ENCODE measurements at regions not wholly inside any gene's neighbourhood (a gene's known extent, or its start where the extent isn't known, plus 50 kb on each side); places are given as distances from the start of the nearest gene placed in this dataset.
"Not testable (repeated sequence)": the region's sequence is repeated elsewhere in the genome, so short reads cannot be mapped to it uniquely, and the experiment has no call there.

DNA sequence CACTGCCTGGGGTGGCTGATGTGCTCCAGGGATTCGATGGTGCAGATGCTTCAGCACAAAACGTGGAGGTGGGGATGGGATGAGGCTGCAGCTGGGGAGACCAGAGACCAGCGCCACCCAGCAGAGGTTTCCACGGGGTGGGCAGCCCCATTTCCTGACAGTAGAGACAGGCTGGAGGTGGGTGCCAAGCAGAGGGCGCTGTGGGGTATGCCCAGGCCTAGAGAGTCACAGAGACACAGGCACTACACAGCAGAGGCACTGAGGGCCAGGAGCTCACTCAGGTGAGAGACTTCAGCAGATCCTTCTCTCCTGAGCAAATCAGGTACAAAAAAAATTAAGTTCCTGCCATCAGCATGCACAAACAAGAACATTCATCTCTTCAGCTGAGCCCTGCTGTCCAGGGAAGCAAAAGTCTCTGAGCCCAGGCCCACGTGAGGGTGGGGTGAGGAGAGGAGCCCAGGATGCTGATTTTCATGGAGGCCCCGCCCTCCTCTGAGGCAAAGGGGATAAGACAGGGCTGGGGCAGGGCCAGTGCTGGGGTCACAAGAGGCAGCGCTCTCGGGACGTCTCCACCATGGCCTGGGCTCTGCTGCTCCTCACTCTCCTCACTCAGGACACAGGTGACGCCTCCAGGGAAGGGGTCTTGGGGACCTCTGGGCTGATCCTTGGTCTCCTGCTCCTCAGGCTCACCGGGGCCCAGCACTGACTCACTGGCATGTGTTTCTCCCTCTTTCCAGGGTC, 53.1 kb downstream of the GGTLC2 start:
- DNase-seq = no peak

DNA sequence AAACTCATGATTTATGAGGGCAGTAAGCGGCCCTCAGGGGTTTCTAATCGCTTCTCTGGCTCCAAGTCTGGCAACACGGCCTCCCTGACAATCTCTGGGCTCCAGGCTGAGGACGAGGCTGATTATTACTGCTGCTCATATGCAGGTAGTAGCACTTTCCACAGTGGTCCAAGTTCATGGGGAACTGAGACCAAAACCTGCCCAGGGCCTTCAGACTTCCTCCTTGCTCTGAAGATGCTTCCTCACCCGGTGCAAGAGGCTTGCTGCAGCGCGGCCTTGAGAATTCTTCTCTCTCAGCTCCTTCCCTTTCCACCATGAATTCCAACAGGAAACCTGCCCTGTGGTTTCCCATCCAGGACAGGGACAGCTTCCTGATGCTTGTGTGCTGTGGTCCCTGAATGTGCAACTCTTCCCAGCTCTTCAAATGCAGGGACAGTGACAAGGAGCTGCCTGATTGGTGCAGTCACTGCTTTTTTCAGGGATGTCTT, 53.9 kb downstream of the GGTLC2 start:
- no peak for DNase-seq

DNA sequence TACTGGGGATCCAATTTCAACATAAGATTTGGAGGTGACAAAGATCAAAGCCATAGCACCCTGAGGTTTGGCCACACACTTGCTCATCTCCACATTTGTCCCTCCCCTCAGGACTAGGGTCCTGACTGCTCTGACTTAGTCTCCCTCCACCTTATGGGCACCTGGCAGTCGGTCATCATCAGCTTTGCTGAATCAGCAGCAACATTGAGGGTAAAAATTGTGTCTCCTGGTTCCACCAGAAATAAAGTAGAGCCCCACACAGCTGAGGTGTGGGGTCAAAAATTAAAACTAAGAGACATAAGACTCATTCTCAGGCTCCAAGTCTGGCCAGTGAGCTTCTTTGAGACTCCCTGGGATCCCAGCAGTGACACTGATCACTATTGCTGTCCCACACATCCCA, 56.2 kb downstream of the GGTLC2 start:
- DNase-seq = no peak

DNA sequence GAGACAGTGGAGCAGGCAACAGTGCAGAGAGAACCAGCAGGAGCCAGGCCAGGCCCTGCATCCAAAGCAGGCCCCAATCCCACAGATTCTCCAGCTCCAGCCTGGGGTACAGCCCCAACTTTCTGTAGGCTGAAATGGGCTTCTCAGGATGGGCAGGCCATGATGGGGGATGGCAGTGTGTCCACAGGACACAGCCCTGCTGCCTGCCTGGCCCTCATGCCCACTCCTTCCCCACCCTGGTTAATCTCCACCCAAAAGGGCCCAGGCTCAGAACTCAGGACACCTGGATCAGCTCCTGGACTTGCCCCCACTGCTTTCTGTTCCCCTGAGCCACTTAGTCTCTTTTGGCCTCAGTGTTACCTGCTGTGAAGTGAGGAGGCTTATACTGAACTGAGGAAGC, 57.1 kb downstream of the GGTLC2 start:
- not testable (repeated sequence) for DNase-seq

DNA sequence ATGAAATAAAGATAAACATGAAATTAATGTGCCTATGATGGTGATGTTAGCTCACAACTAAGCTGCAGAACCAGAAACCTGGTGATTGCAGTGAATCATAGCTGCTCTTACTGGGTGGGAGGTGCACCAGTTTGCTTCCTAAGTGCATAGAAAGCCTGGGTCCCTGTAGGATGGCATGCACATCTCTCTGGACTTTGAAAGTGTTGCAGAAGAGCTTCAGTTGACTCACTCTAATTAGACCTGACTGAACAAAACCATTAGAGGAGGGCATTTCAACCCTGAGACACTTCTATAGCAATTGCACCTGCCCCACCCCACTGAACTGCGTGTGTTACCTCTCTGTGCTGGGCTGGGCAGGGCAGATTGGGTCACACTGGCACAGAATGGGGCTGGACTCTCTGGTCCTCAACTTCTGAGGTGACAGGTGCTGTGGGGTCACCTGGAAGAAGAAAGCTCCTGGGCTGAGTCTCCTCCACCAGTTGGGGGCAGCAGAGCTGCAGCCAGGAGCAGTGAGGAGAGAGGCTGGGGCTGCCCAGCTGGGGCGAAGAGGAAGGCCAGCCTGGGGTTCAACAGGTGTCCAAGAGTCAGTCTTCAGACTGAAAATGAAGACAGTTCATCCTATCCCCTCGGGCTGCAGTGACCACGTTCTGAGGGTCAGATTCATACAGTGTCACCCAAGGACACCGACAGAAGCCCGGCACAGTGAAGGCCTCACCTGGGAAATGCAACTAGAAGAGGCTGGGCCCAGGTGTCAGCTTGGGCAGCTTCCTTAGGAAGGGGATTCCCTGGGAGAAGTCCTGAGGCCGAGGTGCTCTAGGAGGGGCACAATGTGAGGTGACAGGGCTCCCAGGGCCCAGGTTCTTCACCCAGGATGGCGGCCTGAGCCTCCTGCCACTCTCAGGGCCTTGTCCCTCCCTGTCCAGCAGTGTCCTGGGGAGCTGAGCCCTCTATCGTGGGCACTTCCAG, 58.1 kb downstream of the GGTLC2 start:
- DNase-seq = no peak

DNA sequence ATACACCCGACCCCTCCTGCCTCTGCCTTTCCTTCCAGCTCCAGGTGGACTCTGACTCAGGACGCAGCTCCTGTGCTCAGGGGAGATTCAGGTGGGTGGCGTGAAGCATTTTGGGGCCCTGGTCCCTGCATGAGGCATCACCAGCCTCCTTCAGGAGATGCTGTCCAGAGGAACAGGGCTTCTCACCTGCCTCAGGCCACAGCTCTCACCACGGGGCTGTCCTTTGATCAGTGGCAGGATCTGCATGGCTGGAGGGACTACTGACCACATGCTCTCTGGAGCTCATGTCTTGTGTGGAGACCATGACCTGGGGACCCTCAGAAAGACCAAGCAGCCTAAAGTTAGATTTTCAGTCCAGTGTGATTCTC, 58.8 kb downstream of the GGTLC2 start:
- no peak for DNase-seq

DNA sequence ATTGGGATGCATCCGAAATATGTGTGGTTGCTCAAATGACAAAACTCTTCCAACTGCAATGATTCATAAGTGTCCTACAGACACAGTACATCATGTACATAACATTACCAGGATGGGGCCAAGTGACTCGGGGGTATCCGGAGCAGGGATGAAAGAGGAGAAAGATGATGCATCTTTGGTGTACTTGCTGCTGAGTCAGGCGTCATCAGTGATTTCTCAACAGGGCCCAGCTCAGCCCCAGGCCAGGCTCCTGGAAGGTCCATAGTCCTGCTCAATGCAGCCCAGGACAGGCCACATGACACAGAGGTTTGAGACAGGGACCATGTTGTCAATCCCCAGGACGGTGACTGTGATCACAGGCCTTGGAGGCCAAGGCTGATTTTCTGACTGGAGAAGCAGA, 59.3 kb downstream of the GGTLC2 start:
- no peak for DNase-seq

DNA sequence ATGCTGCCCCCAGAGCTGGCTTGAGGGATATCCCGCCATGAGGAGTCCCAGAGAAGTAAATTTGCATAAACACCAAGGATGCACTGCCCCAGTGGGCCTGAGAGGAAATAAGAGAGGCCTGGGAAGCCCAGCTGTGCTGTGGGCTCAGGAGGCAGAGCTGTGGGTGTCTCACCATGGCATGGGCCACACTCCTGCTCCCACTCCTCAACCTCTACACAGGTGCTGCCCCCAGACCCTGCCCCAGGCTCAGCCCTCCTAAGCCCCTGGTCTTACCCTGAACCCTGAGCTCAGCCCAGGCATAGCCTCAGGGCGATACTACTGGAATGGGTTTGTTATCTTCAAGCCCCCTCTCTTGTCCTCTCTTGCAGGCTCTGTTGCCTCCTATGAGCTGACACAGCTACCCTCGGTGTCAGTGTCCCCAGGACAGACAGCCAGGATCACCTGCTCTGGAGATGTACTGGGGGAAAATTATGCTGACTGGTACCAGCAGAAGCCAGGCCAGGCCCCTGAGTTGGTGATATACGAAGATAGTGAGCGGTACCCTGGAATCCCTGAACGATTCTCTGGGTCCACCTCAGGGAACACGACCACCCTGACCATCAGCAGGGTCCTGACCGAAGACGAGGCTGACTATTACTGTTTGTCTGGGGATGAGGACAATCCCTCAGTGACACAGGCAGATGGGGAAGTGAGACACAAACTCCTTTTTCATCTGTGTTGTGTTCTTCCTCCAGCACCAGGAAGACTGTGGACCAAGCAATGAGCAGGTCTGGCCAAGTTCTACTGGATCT, 59.9 kb downstream of the GGTLC2 start:
- no peak for DNase-seq

DNA sequence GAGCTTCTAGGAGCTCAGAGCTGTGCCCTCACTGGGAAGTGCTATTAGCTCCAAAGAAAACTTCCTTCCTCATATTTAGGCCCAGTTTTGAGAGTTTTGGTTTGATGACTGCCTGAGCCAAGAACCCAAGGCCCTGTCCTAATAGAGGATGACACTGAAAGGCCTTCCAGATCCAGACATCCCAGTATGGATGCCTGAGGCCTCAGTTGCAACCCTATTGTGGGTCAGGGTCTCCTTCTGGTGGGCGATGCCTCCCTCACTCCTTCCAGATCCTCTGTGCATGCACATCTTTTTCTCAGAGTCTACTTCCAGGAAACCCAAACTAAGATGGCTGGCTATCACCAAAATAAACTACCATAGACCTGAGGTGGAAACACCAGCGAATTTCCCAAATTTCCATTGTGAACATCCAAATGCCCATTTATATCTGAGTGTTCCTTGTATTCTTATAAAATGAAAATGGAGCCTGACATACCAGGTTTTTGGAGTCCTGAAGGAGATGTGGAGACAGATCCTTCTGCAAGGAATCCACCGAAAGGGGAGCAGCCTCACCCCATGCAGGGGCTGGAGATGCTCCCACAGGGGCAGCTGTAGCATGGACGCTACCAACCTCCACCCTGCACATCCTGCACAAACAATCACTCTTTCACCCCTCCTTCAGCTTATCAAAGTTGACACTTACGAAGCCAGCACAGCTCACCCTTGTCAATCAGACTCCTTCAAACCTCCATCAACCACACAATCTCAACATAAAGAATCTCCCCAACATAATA, 61.1 kb downstream of the GGTLC2 start:
- no peak for DNase-seq

DNA sequence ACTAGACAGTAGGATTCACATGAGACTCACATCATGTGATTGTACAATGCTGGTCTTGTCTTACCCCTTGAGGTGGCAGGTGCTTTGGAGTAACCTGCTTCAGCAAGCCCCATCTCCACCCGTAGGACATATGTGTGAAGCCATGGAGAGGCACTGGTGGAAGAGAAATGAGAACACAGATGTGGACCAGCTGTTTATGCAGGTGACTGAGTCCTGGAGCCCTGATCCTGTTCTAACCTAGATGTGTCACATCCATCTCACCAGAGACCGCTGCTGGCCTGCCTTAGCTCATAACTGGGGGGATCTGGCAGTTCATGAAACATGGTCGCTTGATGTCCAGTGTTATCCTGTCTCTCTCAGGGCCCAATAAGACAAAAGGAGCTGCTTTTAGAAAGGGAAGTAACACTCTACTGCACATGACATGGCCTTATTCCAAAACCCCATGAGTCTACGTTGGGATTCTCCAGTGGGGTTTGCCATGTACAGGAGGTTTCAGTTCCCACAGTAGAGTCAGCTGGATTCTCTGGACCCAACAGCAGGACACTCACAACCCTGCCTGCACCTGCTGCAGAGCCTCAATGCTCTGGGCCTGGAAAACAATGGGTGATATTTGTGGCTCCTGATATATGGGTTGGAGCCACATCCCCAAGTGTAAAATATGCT, 62.0 kb downstream of the GGTLC2 start:
- no peak for DNase-seq

DNA sequence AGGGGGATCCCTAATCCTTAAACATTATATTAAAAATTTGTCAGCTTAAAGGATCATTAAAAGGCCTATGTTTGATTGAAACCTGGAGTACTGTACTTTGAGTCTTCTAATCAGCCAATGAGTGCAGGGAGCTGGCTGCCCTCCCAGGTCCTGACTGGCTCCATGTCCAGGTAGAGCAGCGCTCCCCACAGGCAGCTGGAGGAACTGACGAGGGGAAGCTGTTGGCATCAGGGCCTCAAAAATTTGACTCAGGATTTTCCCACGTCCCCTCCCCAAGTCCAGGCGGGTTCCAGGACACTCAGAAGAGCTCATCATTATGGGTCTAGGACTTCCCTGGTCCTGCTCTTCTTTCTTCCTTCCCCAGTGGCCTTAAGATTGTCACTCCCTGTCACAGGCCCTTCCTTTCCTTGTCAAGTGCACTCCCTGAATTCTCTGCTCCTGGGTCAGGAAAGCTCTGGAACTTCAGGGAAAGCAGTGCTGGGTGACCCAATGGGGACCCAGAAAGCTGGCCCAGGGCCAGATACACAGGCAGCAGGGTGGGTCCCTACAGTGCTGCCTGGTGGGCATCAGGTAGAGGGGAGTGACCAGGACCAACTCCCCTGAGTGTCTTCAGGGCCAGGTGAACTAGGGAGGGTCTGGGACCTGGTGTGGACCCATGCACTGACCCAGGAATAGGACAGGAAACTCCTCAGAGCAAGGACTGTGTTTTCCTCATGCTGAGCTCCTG, 65.5 kb downstream of the GGTLC2 start:
- DNase-seq = no peak

DNA sequence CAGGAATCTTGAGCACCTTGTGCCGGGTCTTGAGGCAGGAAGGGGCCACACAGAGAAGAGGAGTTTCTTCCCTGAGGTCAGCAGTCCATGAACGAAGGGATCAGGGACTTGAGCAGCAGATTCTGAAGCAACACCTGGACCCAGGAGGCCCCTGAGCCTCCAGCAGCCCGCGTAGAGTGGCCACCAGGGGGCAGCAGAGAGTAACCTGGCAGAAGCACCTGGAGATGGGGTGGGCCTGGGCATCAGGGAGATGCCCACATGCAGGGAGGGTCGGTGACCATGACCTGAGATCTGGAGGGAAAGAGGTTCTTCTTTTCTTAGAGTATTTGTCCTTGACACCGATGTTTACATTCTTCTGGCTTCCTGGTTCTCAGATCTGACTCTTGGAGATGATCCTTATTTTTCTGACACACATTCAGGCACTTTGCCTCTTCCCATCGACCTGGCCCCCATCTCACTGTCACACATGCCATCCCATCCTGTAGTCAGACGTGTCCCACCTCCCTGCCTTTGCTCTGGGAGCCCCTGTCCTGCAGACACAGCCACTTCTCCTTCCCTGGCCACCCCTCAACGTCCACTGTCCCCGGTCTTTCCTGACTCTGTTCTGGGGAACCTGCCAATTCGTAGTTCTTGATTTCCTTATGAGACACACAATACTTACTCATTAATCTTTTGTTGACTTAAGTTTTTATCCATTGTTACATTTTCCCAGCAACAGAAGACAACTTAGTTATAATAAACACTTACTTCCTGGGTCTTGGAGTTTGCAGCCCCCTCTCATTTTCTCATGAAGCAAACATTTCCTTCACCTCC, 66.5 kb downstream of the GGTLC2 start:
- peak; percentile 28 for DNase-seq

DNA sequence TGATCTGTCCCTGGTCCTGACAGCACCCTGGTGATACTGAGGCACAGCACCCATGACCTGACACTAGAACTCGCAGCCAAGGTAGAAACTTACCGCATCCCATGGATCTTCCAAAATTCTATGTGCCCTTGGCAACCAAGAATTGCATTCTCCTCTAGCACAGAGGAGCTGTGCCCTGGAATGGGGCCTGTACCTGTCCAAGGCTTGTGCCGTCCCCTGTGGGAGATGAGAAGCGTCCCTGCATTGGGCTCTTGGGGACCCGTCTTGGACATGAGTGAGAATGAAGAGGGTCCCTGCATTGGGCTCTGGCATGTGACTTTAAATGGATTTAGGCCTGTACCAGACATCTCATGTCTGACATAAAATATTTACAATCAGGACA, 67.1 kb downstream of the GGTLC2 start:
- no peak for DNase-seq

DNA sequence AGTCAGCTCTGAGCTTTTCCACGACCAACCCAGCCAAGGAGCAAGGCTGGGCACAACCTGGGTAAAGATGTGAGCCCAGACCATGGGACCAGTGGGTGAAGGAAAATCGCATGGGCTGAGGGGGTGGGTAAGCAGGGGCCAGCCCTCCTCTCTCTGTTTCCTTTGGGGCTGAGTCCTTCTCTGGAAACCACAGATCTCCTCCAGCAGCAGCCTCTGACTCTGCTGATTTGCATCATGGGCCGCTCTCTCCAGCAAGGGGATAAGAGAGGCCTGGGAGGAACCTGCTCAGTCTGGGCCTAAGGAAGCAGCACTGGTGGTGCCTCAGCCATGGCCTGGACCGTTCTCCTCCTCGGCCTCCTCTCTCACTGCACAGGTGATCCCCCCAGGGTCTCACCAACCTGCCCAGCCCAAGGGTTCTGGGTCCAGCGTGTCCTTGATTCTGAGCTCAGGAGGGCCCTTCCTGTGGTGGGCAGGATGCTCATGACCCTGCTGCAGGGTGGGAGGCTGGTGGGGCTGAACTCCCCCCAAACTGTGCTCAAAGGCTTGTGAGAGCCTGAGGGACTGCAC, 67.8 kb downstream of the GGTLC2 start:
- DNase-seq = no peak

DNA sequence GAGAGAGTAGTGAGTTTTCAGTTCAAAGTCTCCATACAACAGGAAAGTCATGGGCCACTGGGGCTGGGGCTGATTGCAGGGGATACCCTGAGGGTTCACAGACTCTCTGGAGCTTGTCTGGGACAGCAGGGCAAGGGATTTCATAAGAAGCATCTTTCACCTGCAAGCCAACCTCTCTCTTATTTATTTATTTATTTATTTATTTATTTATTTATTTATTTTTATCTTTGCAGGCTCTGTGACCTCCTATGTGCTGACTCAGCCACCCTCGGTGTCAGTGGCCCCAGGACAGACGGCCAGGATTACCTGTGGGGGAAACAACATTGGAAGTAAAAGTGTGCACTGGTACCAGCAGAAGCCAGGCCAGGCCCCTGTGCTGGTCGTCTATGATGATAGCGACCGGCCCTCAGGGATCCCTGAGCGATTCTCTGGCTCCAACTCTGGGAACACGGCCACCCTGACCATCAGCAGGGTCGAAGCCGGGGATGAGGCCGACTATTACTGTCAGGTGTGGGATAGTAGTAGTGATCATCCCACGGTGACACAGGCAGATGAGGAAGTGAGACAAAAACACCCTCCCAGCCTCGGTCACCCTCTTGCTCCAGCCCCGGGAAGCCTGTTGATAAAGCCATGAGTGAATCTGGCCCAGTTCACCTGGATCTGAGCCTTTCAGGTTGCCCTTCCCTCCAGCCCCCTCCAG, 68.4 kb downstream of the GGTLC2 start:
- DNase-seq = no peak

DNA sequence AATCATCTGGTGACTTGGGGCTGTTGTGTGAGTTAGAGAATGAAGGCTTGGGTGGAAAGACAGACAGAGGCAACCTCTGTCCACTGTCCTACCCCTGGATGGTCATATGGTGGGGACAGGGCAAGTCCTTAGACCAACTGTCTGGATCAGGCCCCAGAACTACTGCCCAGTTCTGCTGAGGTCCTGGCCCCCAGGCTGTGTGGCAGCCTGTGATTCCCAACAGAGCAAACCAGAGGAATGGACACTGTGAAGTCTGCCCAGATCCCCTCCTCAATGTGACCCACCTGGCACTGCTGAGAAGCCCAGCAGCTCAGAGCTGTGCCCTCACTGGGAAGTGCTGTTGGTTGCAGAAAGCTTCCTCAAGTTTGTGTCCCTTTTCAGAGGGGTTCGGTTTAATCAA, 69.0 kb downstream of the GGTLC2 start:
- DNase-seq = no peak

DNA sequence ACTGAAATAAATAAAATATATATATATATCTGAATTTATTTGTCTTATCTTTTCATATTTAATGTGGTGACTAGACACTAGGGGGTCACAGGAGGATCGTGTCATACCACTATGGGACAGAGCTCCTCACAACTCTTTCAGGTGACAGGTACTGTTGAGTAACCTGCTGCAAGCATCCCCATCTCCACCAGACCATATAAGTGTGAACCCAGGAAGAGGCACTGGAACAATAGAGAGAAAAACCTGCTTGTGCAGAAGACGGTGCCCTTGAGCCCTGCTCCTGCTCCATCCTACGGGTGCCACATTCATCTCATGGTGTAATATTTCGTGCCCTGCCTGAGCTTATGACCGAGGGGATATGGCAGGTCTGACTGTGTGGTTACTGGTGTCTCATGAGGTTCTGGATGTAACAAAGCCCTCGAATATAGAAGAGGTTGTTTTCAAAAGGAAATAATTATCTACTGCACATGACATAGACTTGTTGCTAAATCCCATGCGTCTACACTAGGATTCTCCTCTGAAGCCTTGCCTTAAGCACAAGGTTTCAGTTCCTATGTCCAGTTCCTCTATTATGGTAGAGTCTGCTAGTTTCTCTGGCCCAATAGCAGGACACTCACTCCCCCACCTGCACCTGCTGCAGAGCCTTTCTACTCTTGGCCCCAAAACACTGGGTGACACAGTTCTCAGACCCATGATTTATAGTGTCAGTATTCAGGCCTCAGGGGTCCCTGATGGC, 70.4 kb downstream of the GGTLC2 start:
- DNase-seq = no peak

DNA sequence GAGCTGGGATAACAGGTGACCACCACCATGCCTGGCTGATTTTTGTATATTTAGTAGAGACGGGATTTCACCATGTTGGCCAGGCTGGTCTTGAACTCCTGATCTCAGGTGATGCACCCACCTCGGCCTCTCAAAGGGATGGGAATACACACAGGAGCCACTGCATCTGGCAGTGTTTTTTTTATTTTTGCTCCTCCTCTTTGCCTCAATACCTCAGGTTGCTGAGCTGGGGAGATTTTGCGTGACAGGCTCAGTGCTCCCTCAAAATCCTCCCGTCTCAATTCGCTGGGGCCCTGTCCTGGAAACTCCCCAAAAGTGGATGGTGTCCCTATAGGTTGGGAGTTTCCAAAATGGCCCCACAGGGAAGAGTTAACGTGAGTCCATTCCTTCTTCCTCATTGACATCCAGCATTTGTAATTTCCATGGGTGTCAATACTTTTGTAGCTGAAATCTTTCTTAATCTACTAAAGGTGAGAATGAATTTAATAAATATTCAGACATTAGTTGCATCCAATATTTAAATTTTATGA, 71.8 kb downstream of the GGTLC2 start:
- DNase-seq = no peak

All from left kidney (tissue), 1 donor.